ENCODE measurements at regions not wholly inside any gene's neighbourhood (a gene's known extent, or its start where the extent isn't known, plus 50 kb on each side); places are given as distances from the start of the nearest gene placed in this dataset.

GRCh38 chr15:93217343-93217742 is 128.3 kb upstream of the RGMA start:
- intact Hi-C loops (cut with DNase I) = no loop called here
- H3K4me1 ChIP-seq = no peaks in the 10 kb centered on the region
- H3K36me3 ChIP-seq = no peaks in the 10 kb centered on the region
- ATAC-seq (peak in 3 of 4 donors; percentile 31 to 45 (median 42)), FAIRE-seq (no peak), DNase-seq (no peak)
- H3K27me3 ChIP-seq = no peaks in the 10 kb centered on the region
- H3K4me3 ChIP-seq = no peak overlapping the region
- WGBS, 2 donors = 27 to 38% methylated on average over 1 of the region's 1 CpG
- no peaks in the 10 kb centered on the region for H3K9me3 ChIP-seq
- H3K27ac ChIP-seq = no peak overlapping the region
- TF ChIP-seq CTCF (IDR thresholded peaks at IDR 0.05) = no peak

- Histone ChIP-seq H3K27me3 (no peaks in the 10 kb centered on the region), H3K9me3 (no peaks in the 10 kb centered on the region), H3K4me3 (no peak overlapping the region), H3K36me3 (no peaks in the 10 kb centered on the region), H3K27ac (no peak overlapping the region), H3K4me1 (no peaks in the 10 kb centered on the region)
- TF ChIP-seq CTCF (IDR thresholded peaks at IDR 0.05) = no peak
- intact Hi-C loops (cut with DNase I) = no loop called here
- WGBS, 2 donors = 94 to 95% methylated on average over 3 of the region's 3 CpGs
- no peak for DNase-seq
- FAIRE-seq = no peak
- no peak for ATAC-seq
Measured at GRCh38 chr15:93214106-93214505, 125.1 kb upstream of the RGMA start.

GRCh38 chr15:93213281-93213680 is 124.3 kb upstream of the RGMA start:
- no peaks in the 10 kb centered on the region for H3K4me1 ChIP-seq
- no peak overlapping the region for H3K4me3 ChIP-seq
- H3K9me3 ChIP-seq = no peaks in the 10 kb centered on the region
- no peaks in the 10 kb centered on the region for H3K36me3 ChIP-seq
- WGBS, 2 donors = 91 to 92% methylated on average over 5 of the region's 5 CpGs
- ATAC-seq (no peak), FAIRE-seq (no peak), DNase-seq (no peak)
- TF ChIP-seq CTCF (IDR thresholded peaks at IDR 0.05) = no peak
- H3K27me3 ChIP-seq = no peaks in the 10 kb centered on the region
- no peak overlapping the region for H3K27ac ChIP-seq
- intact Hi-C loops (cut with DNase I) = no loop called here

- no peak for TF ChIP-seq CTCF (IDR thresholded peaks at IDR 0.05)
- intact Hi-C loops (cut with DNase I) = no loop called here
- H3K4me1 ChIP-seq = no peaks in the 10 kb centered on the region
- no peaks in the 10 kb centered on the region for H3K36me3 ChIP-seq
- H3K27ac ChIP-seq = no peak overlapping the region
- ATAC-seq (no peak), DNase-seq (no peak), FAIRE-seq (no peak)
- H3K9me3 ChIP-seq = no peaks in the 10 kb centered on the region
- no peak overlapping the region for H3K4me3 ChIP-seq
- 96 to 97% methylated on average over 5 of the region's 5 CpGs for WGBS, 2 donors
- H3K27me3 ChIP-seq = no peaks in the 10 kb centered on the region
Measured at GRCh38 chr15:93212578-93212977, 123.6 kb upstream of the RGMA start.

GRCh38 chr15:93210995-93211394 is 122.0 kb upstream of the RGMA start:
- Histone ChIP-seq H3K27ac (no peak overlapping the region), H3K4me1 (no peaks in the 10 kb centered on the region), H3K9me3 (no peaks in the 10 kb centered on the region), H3K36me3 (no peaks in the 10 kb centered on the region), H3K27me3 (no peaks in the 10 kb centered on the region), H3K4me3 (no peak overlapping the region)
- 89 to 90% methylated on average over 5 of the region's 5 CpGs for WGBS, 2 donors
- ATAC-seq (no peak), FAIRE-seq (no peak), DNase-seq (no peak)
- intact Hi-C loops (cut with DNase I) = no loop called here
- TF ChIP-seq CTCF (IDR thresholded peaks at IDR 0.05) = no peak
